B cell (primary cell): ENCODE measurements at regions not wholly inside any gene's neighbourhood (a gene's known extent, or its start where the extent isn't known, plus 50 kb on each side); places are given as distances from the start of the nearest gene placed in this dataset.

Experiments
- EZH2 ChIP-seq: IDR thresholded peaks from 2 replicates; pipeline ENCODE4 v1.6.1; 2012; ENCODE audit warnings: borderline replicate concordance, low read depth, mild to moderate bottlenecking, moderate library complexity, low read length; ENCODE audit not compliant: insufficient read depth, poor library complexity, severe bottlenecking
- TF ChIP-seq, protein P1 (sequence below): fragments of 200-600 bp; IDR thresholded peaks from one replicate; pipeline ENCODE4 v1.8.0; 2022; ENCODE audit warnings: antibody characterized with exemption, mild to moderate bottlenecking

DNA sequence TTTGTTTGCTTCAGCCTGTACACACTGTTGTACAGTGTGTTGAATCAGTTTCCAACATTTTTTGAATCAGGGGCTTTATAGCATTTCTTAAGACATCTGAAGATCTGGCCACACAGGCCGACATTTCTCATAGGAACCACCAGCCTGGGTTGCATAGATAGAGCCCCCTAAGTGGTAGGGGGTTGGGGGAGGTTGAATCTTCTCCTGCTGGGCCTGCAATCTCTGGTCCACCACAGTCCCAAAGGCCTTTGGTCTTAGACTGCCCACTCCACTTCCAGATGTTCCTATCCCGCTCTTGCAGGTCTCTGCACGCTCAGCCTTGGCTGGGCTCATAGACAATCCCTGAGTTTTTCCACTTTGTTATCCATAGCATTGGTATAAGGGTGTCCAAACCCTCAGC is 75.4 kb upstream of the HABP2 start:
- TF ChIP-seq, protein P1, sequence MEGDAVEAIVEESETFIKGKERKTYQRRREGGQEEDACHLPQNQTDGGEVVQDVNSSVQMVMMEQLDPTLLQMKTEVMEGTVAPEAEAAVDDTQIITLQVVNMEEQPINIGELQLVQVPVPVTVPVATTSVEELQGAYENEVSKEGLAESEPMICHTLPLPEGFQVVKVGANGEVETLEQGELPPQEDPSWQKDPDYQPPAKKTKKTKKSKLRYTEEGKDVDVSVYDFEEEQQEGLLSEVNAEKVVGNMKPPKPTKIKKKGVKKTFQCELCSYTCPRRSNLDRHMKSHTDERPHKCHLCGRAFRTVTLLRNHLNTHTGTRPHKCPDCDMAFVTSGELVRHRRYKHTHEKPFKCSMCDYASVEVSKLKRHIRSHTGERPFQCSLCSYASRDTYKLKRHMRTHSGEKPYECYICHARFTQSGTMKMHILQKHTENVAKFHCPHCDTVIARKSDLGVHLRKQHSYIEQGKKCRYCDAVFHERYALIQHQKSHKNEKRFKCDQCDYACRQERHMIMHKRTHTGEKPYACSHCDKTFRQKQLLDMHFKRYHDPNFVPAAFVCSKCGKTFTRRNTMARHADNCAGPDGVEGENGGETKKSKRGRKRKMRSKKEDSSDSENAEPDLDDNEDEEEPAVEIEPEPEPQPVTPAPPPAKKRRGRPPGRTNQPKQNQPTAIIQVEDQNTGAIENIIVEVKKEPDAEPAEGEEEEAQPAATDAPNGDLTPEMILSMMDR: no peak
- no peak for TF ChIP-seq EZH2
